Hepatocyte (in vitro differentiated cells): ENCODE measurements at regions not wholly inside any gene's neighbourhood (a gene's known extent, or its start where the extent isn't known, plus 50 kb on each side); places are given as distances from the start of the nearest gene placed in this dataset.

Experiments used
- CTCF ChIP-seq: fragments of 200-600 bp; sonication (generic); IDR thresholded peaks from 2 replicates; pipeline ENCODE4 v1.5.1; 2016; ENCODE audit warnings: antibody characterized with exemption, mild to moderate bottlenecking; ENCODE audit not compliant: poor library complexity
- EZH2phosphoT487 ChIP-seq: fragments of 200-600 bp; sonication (generic); IDR thresholded peaks from one replicate; pipeline ENCODE4 v1.6.1; 2018; ENCODE audit warnings: antibody characterized with exemption, mild to moderate bottlenecking, low read depth, moderate library complexity; ENCODE audit not compliant: unreplicated experiment, severe bottlenecking

- TF ChIP-seq CTCF (no peak), EZH2phosphoT487 (no peak)
Measured at GRCh38 chr18:39319141-39319540, 1753.5 kb upstream of the CELF4 start.
